H1 (cell line): ENCODE measurements at regions not wholly inside any gene's neighbourhood (a gene's known extent, or its start where the extent isn't known, plus 50 kb on each side); places are given as distances from the start of the nearest gene placed in this dataset.

ENCODE experiments used
- EGR1 ChIP-seq: IDR thresholded peaks from 2 replicates; pipeline ENCODE4 v1.6.1; 2011; ENCODE audit warnings: low read depth, low read length, borderline replicate concordance
- SIRT6 ChIP-seq: IDR thresholded peaks from one replicate; pipeline ENCODE4 v1.7.1; 2012; ENCODE audit warnings: low read length, inconsistent platforms
- TF ChIP-seq, protein P1 (sequence below): fragments of 300-600 bp; sonication (generic); IDR thresholded peaks from 2 replicates; pipeline ENCODE4 v1.7.1; 2012; ENCODE audit warnings: low read length, moderate library complexity, mild to moderate bottlenecking, inconsistent platforms; ENCODE audit not compliant: insufficient replicate concordance

DNA sequence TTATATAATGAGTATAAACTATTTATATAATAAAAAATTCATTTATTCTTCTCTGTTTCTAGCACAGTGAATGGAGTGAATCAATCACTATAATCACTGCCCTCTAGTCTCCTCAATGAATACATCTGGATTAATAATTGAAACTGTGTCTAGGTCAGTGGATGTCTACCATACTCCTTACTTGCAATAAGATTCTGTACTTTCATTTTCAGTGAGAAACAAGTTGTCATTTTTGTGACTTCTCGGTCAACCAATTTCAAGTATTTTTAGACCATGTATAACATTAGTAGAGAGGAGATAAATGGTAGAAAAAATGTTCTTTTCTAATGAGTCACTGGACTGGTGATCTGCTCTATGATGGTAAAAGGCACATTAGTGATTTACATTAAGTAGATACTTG lies 799.6 kb upstream of the CHAC2 start (continued):
- TF ChIP-seq, protein P1, sequence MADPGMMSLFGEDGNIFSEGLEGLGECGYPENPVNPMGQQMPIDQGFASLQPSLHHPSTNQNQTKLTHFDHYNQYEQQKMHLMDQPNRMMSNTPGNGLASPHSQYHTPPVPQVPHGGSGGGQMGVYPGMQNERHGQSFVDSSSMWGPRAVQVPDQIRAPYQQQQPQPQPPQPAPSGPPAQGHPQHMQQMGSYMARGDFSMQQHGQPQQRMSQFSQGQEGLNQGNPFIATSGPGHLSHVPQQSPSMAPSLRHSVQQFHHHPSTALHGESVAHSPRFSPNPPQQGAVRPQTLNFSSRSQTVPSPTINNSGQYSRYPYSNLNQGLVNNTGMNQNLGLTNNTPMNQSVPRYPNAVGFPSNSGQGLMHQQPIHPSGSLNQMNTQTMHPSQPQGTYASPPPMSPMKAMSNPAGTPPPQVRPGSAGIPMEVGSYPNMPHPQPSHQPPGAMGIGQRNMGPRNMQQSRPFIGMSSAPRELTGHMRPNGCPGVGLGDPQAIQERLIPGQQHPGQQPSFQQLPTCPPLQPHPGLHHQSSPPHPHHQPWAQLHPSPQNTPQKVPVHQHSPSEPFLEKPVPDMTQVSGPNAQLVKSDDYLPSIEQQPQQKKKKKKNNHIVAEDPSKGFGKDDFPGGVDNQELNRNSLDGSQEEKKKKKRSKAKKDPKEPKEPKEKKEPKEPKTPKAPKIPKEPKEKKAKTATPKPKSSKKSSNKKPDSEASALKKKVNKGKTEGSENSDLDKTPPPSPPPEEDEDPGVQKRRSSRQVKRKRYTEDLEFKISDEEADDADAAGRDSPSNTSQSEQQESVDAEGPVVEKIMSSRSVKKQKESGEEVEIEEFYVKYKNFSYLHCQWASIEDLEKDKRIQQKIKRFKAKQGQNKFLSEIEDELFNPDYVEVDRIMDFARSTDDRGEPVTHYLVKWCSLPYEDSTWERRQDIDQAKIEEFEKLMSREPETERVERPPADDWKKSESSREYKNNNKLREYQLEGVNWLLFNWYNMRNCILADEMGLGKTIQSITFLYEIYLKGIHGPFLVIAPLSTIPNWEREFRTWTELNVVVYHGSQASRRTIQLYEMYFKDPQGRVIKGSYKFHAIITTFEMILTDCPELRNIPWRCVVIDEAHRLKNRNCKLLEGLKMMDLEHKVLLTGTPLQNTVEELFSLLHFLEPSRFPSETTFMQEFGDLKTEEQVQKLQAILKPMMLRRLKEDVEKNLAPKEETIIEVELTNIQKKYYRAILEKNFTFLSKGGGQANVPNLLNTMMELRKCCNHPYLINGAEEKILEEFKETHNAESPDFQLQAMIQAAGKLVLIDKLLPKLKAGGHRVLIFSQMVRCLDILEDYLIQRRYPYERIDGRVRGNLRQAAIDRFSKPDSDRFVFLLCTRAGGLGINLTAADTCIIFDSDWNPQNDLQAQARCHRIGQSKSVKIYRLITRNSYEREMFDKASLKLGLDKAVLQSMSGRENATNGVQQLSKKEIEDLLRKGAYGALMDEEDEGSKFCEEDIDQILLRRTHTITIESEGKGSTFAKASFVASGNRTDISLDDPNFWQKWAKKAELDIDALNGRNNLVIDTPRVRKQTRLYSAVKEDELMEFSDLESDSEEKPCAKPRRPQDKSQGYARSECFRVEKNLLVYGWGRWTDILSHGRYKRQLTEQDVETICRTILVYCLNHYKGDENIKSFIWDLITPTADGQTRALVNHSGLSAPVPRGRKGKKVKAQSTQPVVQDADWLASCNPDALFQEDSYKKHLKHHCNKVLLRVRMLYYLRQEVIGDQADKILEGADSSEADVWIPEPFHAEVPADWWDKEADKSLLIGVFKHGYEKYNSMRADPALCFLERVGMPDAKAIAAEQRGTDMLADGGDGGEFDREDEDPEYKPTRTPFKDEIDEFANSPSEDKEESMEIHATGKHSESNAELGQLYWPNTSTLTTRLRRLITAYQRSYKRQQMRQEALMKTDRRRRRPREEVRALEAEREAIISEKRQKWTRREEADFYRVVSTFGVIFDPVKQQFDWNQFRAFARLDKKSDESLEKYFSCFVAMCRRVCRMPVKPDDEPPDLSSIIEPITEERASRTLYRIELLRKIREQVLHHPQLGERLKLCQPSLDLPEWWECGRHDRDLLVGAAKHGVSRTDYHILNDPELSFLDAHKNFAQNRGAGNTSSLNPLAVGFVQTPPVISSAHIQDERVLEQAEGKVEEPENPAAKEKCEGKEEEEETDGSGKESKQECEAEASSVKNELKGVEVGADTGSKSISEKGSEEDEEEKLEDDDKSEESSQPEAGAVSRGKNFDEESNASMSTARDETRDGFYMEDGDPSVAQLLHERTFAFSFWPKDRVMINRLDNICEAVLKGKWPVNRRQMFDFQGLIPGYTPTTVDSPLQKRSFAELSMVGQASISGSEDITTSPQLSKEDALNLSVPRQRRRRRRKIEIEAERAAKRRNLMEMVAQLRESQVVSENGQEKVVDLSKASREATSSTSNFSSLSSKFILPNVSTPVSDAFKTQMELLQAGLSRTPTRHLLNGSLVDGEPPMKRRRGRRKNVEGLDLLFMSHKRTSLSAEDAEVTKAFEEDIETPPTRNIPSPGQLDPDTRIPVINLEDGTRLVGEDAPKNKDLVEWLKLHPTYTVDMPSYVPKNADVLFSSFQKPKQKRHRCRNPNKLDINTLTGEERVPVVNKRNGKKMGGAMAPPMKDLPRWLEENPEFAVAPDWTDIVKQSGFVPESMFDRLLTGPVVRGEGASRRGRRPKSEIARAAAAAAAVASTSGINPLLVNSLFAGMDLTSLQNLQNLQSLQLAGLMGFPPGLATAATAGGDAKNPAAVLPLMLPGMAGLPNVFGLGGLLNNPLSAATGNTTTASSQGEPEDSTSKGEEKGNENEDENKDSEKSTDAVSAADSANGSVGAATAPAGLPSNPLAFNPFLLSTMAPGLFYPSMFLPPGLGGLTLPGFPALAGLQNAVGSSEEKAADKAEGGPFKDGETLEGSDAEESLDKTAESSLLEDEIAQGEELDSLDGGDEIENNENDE = no peak
- TF ChIP-seq SIRT6 (no peak), EGR1 (no peak)
